Naive thymus-derived CD8-positive, alpha-beta T cell (primary cell): ENCODE measurements at regions not wholly inside any gene's neighbourhood (a gene's known extent, or its start where the extent isn't known, plus 50 kb on each side); places are given as distances from the start of the nearest gene placed in this dataset.
"Not testable (repeated sequence)": the region's sequence is repeated elsewhere in the genome, so short reads cannot be mapped to it uniquely, and the experiment has no call there.

Source experiments
- ATAC-seq, 2 donors: fragments of 150-1000 bp; cut with Tn5 transposase in 1 of 2; sonication (Bioruptor Pico), chemical (Tn5 transposase) in 1 of 2; 1 replicate in 1 of 2; 2 replicates in 1 of 2; pipeline ENCODE4 v1.10.0; 2021; ENCODE audit warnings: mild to moderate bottlenecking in 2 of 2, moderate library complexity in 2 of 2
- POLR2A ChIA-PET: fragments of 350-600 bp; sonication (Branson Sonifier 250); formaldehyde crosslinking; loops from one replicate; lab custom pipeline; 2021; ENCODE audit warnings: antibody characterized with exemption; lab: Charles Lee
- DNase-seq, 10 donors: peaks; one replicate each; pipeline versions ENCODE4 v3.0.0 to v3.0.0-alpha.2; 2020 to 2022
- H3K27ac Mint-ChIP-seq, 10 donors: one replicate each; pipeline ENCODE4 v1.8.0; 2020 to 2022; ENCODE audit warnings: mild to moderate bottlenecking in 10 of 10, mixed read lengths in 10 of 10, moderate library complexity in 4 of 10, inconsistent platforms in 1 of 10
- H3K27me3 Mint-ChIP-seq, 5 donors: one replicate each; pipeline ENCODE4 v1.8.0; 2021 to 2022; ENCODE audit warnings: mixed read lengths in 5 of 5
- H3K36me3 Mint-ChIP-seq, 3 donors: one replicate each; pipeline ENCODE4 v1.8.0; 2020 to 2022; ENCODE audit warnings: mixed read lengths in 3 of 3, mild to moderate bottlenecking in 2 of 3, inconsistent platforms in 1 of 3
- H3K4me1 Mint-ChIP-seq, 4 donors: one replicate each; pipeline ENCODE4 v1.8.0; 2021 to 2022; ENCODE audit warnings: mixed read lengths in 4 of 4
- H3K4me3 Mint-ChIP-seq, 10 donors: one replicate each; pipeline ENCODE4 v1.8.0; 2020 to 2022; ENCODE audit warnings: mild to moderate bottlenecking in 10 of 10, mixed read lengths in 10 of 10, moderate library complexity in 6 of 10, inconsistent platforms in 1 of 10
- H3K9me3 Mint-ChIP-seq, 9 donors: one replicate each; pipeline ENCODE4 v1.8.0; 2020 to 2022; ENCODE audit warnings: mixed read lengths in 9 of 9, mild to moderate bottlenecking in 3 of 9, inconsistent platforms in 1 of 9, moderate library complexity in 1 of 9

DNA sequence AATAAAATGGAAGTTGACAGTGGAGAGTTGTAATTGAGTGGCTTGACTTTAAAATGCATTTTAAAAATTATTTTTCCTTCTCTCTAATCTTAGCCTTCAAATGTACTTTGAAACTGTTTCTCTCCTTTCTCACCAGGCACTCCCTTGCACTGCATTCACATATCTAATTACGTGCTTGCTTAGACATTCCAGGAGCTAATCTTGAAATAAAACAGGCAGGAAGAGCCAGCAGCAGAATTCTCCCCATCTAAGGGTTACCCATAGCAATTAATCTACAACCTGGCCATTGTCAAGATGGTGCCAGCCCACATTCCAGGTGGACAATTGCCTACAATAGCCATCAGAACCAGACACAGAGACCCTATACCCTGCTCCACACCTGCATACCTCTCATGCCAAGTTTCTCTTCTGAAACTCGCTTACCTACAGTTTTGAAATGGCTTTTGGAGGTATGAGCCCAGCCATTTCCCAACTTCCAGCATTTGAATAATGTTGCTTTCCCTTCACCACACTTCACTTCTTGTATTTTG lies 167.6 kb upstream of the GJE1 start:
- Mint-ChIP-seq H3K4me1 (peaks cover 0 to 4% (median 0%) of the 10 kb centered on the region in 4 donors), H3K27ac (no peak overlapping the region), H3K4me3 (no peak overlapping the region), H3K27me3 (peaks cover 0 to 4% (median 0%) of the 10 kb centered on the region in 5 donors), H3K9me3 (peaks cover 0 to 17% (median under 1%) of the 10 kb centered on the region in 9 donors), H3K36me3 (peaks cover 0 to 9% (median 0%) of the 10 kb centered on the region in 3 donors)
- POLR2A ChIA-PET = no interaction called here
- DNase-seq (no peak), ATAC-seq (no peak)

DNA sequence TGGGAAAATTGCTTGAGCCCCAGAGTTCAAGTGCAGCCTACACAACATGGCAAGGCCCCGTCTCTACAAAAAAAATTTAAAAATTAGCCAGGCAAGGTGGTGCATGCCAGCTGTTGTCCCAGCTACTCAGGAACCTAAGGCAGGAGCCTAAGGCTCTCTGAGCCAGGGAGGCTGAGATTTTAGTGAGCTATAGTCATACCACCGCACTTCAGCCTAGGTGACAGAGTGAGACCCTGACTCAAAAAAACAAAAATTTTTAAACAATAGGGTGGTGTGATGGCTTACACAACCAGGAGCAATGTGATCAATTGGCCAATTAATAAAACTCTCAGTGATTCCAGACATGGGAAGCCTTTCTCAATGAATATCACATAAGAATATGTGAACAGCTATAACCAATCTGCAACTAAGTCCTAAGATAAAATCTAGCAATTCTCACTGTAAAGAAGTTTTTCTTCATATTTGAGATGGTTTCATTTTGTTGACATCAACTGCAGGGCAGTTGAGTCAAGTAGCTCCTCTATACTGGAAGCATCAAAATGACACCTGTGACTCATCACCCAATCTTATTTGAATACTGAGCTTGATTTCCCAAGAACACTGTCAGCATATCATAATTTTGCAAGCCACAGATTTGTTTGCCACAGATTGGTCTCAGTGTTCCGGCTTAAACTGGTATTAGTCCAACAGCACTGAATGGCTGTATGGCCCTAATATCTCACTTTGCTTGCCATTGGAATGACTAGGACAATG lies 169.0 kb upstream of the GJE1 start:
- ATAC-seq (no peak), DNase-seq (no peak)
- peaks cover 0 to 2% (median 0%) of the 10 kb centered on the region in 4 donors for H3K4me1 Mint-ChIP-seq
- H3K36me3 Mint-ChIP-seq = peaks cover 0 to 9% (median 0%) of the 10 kb centered on the region in 3 donors
- H3K4me3 Mint-ChIP-seq = no peak overlapping the region
- H3K27me3 Mint-ChIP-seq = peaks cover 0 to 2% (median 0%) of the 10 kb centered on the region in 5 donors
- peaks cover 0 to 15% (median 1%) of the 10 kb centered on the region in 9 donors for H3K9me3 Mint-ChIP-seq
- POLR2A ChIA-PET = no interaction called here
- H3K27ac Mint-ChIP-seq = no peak overlapping the region

DNA sequence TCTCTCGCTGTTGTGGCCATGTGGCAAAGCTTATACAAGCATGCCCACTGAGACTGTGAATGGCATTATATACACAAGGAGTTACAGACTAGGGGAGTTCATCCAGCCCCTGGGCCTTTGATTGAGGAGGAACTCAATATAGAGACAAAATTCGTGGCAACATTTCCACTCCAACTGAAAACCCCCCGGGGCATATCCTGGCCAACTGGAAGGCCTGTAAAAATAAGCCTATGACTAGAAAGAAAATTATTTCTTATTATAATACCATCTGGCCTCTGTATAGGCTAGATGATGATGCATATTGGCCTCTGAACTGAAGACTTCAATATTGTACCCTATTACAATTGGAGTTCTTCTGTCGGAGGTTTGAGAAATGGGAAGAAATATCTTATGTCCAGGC lies 175.5 kb upstream of the GJE1 start:
- POLR2A ChIA-PET = no interaction called here
- no peaks in the 10 kb centered on the region for H3K4me1 Mint-ChIP-seq
- DNase-seq = no peak
- H3K27ac Mint-ChIP-seq = no peak overlapping the region
- H3K4me3 Mint-ChIP-seq = no peak overlapping the region
- H3K27me3 Mint-ChIP-seq = no peaks in the 10 kb centered on the region
- H3K36me3 Mint-ChIP-seq = peaks cover 2 to 17% (median 4%) of the 10 kb centered on the region in 3 donors
- peaks cover 4 to 35% (median 19%) of the 10 kb centered on the region in 9 donors for H3K9me3 Mint-ChIP-seq
- no peak for ATAC-seq

DNA sequence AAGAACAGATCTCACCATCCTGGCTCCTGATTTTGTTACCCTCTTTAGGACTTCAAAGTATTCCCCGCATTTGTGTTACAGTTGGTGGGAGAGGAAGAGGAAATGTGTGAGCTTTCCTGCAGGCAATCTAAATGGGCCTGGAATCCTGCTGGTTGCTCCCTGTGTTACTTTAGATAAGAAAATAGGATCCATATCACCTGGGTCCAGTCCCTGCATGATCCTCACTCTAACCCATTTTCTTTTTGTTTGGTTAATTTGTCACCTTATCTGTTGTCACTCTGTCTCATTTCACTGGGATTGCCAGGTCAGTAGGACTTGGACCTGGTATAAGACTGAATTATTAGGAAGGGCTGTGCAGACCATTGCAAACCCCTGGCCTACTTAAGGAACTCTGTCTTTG lies 175.9 kb upstream of the GJE1 start:
- ATAC-seq (no peak), DNase-seq (no peak)
- peaks cover 2 to 21% (median 7%) of the 10 kb centered on the region in 3 donors for H3K36me3 Mint-ChIP-seq
- no peaks in the 10 kb centered on the region for H3K4me1 Mint-ChIP-seq
- H3K9me3 Mint-ChIP-seq = peaks cover 6 to 39% (median 22%) of the 10 kb centered on the region in 9 donors
- POLR2A ChIA-PET = no interaction called here
- no peak overlapping the region for H3K27ac Mint-ChIP-seq
- H3K27me3 Mint-ChIP-seq = no peaks in the 10 kb centered on the region
- no peak overlapping the region for H3K4me3 Mint-ChIP-seq

DNA sequence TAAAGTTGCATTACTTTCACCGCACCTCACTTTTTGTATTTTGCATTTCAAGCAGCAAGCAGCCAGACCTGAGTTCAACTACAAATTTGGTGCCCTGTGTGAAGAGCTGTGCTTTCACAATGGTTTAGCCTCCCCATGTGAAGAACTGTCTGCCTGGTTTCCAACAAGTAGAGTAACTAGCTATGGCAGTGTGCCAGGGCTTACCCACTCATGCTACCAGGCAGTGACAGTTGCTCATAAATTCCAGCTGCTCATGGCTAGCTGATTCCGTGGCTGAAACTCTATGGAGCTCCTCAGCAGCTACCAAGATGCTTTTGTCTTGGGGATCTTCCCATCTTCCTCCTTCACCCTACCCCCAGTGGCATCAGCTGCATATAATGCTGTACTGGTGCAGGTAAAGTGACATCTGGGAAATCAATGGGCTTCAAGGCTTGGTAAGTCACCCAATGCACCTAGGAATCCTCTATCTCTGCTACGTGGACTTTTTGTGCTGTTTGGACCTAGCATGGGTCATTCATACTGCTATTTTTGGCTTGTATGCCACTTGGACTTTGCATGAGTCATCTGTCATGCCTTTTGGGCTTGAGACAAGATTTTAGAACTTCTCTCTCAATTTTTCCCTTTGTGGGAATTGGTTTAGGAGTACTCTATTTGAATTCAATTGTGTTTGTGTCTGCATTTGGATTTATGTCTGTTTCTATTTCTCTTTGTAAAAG lies 176.5 kb upstream of the GJE1 start:
- H3K27me3 Mint-ChIP-seq = peaks cover 0 to 3% (median 0%) of the 10 kb centered on the region in 5 donors
- H3K36me3 Mint-ChIP-seq = peaks cover 2 to 27% (median 11%) of the 10 kb centered on the region in 3 donors
- H3K4me3 Mint-ChIP-seq = no peak overlapping the region
- DNase-seq (no peak), ATAC-seq (no peak)
- peaks cover 9 to 44% (median 28%) of the 10 kb centered on the region in 9 donors for H3K9me3 Mint-ChIP-seq
- POLR2A ChIA-PET = no interaction called here
- no peak overlapping the region for H3K27ac Mint-ChIP-seq
- no peaks in the 10 kb centered on the region for H3K4me1 Mint-ChIP-seq

DNA sequence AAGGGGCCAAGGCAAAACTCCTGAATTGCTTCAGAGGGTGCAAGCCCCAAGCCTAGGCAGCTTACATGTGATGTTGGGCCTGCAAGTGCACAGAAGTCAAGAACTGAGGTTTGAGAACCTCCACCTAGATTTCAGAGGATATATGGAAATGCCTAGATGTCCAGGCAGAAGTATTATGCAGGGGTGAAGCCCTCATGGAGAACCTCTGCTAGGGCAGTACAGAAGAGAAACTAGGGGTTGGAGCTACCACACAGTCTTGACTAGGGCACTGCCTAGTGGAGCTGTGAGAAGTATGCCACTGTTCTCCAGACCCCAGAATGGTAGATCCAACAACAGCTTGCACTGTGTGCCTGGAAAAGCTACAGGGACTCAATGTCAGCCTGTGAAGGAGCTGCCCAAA lies 179.7 kb upstream of the GJE1 start:
- Mint-ChIP-seq H3K4me3 (no peak overlapping the region), H3K27me3 (peaks cover 0 to 3% (median 0%) of the 10 kb centered on the region in 5 donors), H3K27ac (no peak overlapping the region), H3K9me3 (peaks cover 9 to 45% (median 28%) of the 10 kb centered on the region in 9 donors), H3K4me1 (no peaks in the 10 kb centered on the region), H3K36me3 (peaks cover 2 to 27% (median 11%) of the 10 kb centered on the region in 3 donors)
- ATAC-seq = no peak
- no peak for DNase-seq
- POLR2A ChIA-PET = no interaction called here

DNA sequence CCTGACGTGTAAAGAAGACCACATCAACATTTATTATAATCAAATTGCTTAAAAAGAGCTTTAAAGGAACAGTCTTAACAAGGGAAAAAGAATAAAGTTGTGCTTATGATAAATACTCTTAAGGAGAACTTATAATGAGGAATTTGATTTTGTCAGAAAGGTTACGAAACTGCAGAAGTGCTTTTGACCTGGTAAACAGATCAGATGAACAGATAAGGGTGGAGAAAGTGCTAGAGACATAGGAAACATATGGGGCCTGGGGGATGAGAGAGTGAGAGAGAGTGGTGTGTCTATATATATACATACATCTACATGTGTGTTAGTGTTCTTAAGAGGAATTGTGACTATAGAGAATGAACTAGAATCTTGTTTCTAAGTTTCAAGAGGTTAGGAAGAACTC lies 186.2 kb upstream of the GJE1 start:
- no peak overlapping the region for H3K4me3 Mint-ChIP-seq
- no peak overlapping the region for H3K27ac Mint-ChIP-seq
- H3K27me3 Mint-ChIP-seq = peaks cover 0 to 3% (median 0%) of the 10 kb centered on the region in 5 donors
- no peak for DNase-seq
- H3K9me3 Mint-ChIP-seq = peaks cover 7 to 38% (median 27%) of the 10 kb centered on the region in 9 donors
- POLR2A ChIA-PET = no interaction called here
- no peak for ATAC-seq
- H3K36me3 Mint-ChIP-seq = peaks cover 0 to 19% (median 13%) of the 10 kb centered on the region in 3 donors
- H3K4me1 Mint-ChIP-seq = no peaks in the 10 kb centered on the region

DNA sequence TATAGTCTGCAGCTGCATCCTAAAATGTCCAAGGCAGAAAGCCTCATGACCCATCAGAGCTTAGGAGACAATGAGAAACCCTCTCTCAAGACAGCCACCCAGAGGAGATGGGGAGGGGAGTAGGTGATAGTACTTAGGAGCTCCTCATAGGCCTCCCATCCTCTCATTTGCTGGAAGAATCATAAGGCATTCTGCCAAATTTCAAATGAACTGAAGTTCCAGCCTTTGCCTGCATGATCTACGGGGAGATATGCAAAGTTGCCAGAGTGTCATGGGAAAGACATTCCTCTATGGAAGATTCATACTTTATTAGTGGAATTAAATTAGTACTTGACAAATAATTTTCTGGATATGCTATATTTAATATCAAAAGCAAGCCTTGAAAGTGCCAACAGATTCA lies 194.1 kb upstream of the GJE1 start:
- ATAC-seq (no peak), DNase-seq (no peak)
- no peak overlapping the region for H3K4me3 Mint-ChIP-seq
- H3K27ac Mint-ChIP-seq = no peak overlapping the region
- POLR2A ChIA-PET = no interaction called here
- peaks cover 0 to 2% (median 0%) of the 10 kb centered on the region in 4 donors for H3K4me1 Mint-ChIP-seq
- H3K27me3 Mint-ChIP-seq = peaks cover 0 to 8% (median 0%) of the 10 kb centered on the region in 5 donors
- peaks cover 2 to 27% (median 7%) of the 10 kb centered on the region in 3 donors for H3K36me3 Mint-ChIP-seq
- H3K9me3 Mint-ChIP-seq = peaks cover 3 to 34% (median 16%) of the 10 kb centered on the region in 9 donors

DNA sequence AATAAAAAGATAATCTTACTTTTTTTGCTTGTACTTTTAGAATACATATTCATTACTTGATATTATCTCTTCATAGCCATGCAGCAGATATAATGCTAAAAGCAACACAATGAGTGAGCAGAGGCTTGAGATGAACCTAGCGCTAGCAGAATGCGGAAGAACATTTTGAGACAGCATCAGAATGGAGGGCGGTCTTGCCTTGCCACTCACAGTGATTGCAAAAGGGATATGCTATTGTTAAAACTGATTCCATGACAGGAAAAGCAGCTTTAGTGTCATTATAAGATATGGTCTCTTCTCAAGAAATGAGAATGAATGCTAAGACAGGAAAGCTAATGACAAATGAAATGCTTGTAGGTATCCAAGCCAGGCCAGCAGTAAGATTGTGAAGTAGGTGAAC lies 200.0 kb upstream of the GJE1 start:
- no peak overlapping the region for H3K4me3 Mint-ChIP-seq
- DNase-seq (no peak), ATAC-seq (no peak)
- peaks cover 0 to 4% (median 0%) of the 10 kb centered on the region in 3 donors for H3K36me3 Mint-ChIP-seq
- peaks cover 0 to 8% (median 0%) of the 10 kb centered on the region in 5 donors for H3K27me3 Mint-ChIP-seq
- H3K9me3 Mint-ChIP-seq = peaks cover 0 to 4% (median 0%) of the 10 kb centered on the region in 9 donors
- peaks cover 0 to 2% (median 0%) of the 10 kb centered on the region in 4 donors for H3K4me1 Mint-ChIP-seq
- H3K27ac Mint-ChIP-seq = no peak overlapping the region
- POLR2A ChIA-PET = no interaction called here

DNA sequence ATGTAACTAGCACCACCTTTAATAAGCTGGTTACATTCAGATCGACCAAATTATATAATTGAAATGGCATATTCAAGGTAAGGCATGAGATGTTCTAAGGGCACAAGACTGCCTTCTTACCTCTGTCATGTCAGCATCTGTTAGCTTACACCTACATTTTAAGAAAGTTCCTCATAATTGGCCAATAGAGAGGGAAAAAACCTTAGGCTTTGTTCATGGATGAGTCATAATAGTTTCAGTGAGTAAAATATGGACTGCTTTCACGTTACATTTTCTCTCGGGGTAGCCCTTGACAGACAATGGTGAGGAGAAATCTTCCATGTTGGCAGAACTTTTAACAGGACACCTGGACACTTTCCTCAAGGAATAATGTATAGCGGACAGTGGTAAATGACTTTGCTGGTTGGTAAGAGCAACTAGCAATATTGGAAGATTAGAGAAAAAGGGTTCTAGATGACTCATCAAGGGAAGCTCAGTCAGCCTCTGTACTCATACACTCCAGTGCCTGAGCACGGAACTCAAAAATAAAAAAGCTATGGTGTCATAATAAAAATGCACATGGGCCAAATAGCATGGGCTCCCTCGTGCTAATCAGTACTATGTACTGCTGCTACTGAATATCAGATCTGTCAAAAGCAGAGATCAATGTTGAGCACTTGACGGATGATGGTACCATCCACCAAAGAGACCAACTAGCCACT lies 206.4 kb upstream of the GJE1 start:
- H3K36me3 Mint-ChIP-seq, H3K27me3 Mint-ChIP-seq, H3K4me3 Mint-ChIP-seq, DNase-seq, POLR2A ChIA-PET, ATAC-seq, H3K4me1 Mint-ChIP-seq, H3K27ac Mint-ChIP-seq: not testable (repeated sequence)
- H3K9me3 Mint-ChIP-seq = peaks cover 0 to 10% (median 7%) of the 10 kb centered on the region in 9 donors

DNA sequence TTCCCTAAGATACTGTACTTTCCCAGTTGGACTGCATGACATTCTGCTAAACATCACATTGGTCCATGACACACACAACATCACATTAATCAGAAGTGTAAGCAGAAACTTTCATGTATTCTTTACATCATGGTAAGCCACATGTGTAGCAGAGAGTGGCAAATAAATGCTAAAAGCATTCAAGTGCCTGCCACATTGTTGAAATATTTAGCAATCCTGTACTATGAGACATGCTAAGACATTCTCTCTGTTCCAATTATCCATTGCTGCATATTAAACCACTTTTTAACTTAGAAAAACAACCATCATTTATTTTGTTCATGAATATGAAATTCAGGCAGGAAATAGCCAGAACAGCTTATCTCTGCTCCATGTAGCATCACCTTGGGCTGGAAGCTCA lies 207.7 kb upstream of the GJE1 start:
- H3K9me3 Mint-ChIP-seq = peaks cover 0 to 10% (median 7%) of the 10 kb centered on the region in 9 donors
- ATAC-seq = no peak
- H3K27me3 Mint-ChIP-seq = no peaks in the 10 kb centered on the region
- H3K4me3 Mint-ChIP-seq = no peak overlapping the region
- H3K36me3 Mint-ChIP-seq = peaks cover 0 to 6% (median 2%) of the 10 kb centered on the region in 3 donors
- POLR2A ChIA-PET = no interaction called here
- no peak for DNase-seq
- H3K4me1 Mint-ChIP-seq = no peaks in the 10 kb centered on the region
- no peak overlapping the region for H3K27ac Mint-ChIP-seq

DNA sequence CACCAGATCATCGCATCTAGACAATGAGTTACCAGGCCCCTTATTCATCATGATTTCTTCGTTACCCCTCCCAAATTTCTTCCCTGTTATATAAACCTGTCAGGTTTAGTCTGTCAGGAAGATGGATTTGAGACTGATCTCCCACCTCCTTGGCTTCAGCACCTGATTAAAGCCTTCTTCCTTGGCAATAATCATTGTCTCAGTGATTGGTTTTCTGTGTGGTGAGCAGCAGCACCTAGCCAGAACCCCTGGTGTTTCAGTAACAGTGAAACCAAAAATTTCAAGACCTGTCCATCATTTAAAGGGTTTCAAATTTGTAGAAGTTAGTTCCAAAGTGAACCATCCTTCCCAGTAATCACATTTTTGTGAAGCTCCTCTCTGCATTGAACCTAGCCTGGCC lies 209.8 kb upstream of the GJE1 start:
- POLR2A ChIA-PET = no interaction called here
- no peak for ATAC-seq
- H3K27ac Mint-ChIP-seq = no peak overlapping the region
- no peak overlapping the region for H3K4me3 Mint-ChIP-seq
- DNase-seq = no peak
- H3K4me1 Mint-ChIP-seq = no peaks in the 10 kb centered on the region
- H3K9me3 Mint-ChIP-seq = peaks cover 0 to 9% (median 7%) of the 10 kb centered on the region in 9 donors
- H3K36me3 Mint-ChIP-seq = peaks cover 0 to 6% (median 2%) of the 10 kb centered on the region in 3 donors
- H3K27me3 Mint-ChIP-seq = no peaks in the 10 kb centered on the region
